HG02623 (cell line): ENCODE measurements at regions not wholly inside any gene's neighbourhood (a gene's known extent, or its start where the extent isn't known, plus 50 kb on each side); places are given as distances from the start of the nearest gene placed in this dataset.
"Not testable (repeated sequence)": the region's sequence is repeated elsewhere in the genome, so short reads cannot be mapped to it uniquely, and the experiment has no call there.

ENCODE experiments used
- ATAC-seq: cut with Tn5 transposase; IDR thresholded peaks from one replicate; pipeline ENCODE4 v1.9.1; 2021; ENCODE audit warnings: moderate library complexity; ENCODE audit not compliant: unreplicated experiment

GRCh38 chr1:173300061-173301044, 93.2 kb upstream of the TNFSF4 start:
- no peak for ATAC-seq

GRCh38 chr1:173301507-173301906, 94.4 kb upstream of the TNFSF4 start:
- no peak for ATAC-seq

GRCh38 chr1:173302366-173302765, 95.2 kb upstream of the TNFSF4 start:
- ATAC-seq, result no peak

GRCh38 chr1:173302890-173303829, 96.0 kb upstream of the TNFSF4 start:
- ATAC-seq, result no peak

GRCh38 chr1:173303984-173304383, 96.9 kb upstream of the TNFSF4 start:
- no peak for ATAC-seq

- no peak for ATAC-seq
These were observed 97.5 kb upstream of the TNFSF4 start for GRCh38 chr1:173304529-173305227.

GRCh38 chr1:173307845-173308244, 100.7 kb upstream of the TNFSF4 start:
- ATAC-seq, result no peak

- ATAC-seq, result no peak
These were observed 107.5 kb upstream of the TNFSF4 start for GRCh38 chr1:173314656-173315055.

- no peak for ATAC-seq
These were observed 108.2 kb upstream of the TNFSF4 start for GRCh38 chr1:173315296-173315695.

GRCh38 chr1:173318788-173319187, 111.7 kb upstream of the TNFSF4 start:
- no peak for ATAC-seq

- ATAC-seq, result not testable (repeated sequence)
These were observed 117.2 kb upstream of the TNFSF4 start for GRCh38 chr1:173324352-173324751.

- not testable (repeated sequence) for ATAC-seq
These were observed 120.9 kb upstream of the TNFSF4 start for GRCh38 chr1:173327987-173328386.

- no peak for ATAC-seq
These were observed 121.8 kb upstream of the TNFSF4 start for GRCh38 chr1:173328961-173329360.

- ATAC-seq, result no peak
These were observed 122.6 kb upstream of the TNFSF4 start for GRCh38 chr1:173329726-173330125.

GRCh38 chr1:173330149-173330951, 123.2 kb upstream of the TNFSF4 start:
- no peak for ATAC-seq

- not testable (repeated sequence) for ATAC-seq
These were observed 123.9 kb upstream of the TNFSF4 start for GRCh38 chr1:173330952-173331548.

- ATAC-seq, result no peak
These were observed 124.9 kb upstream of the TNFSF4 start for GRCh38 chr1:173332026-173332425.

GRCh38 chr1:173333581-173333980, 126.5 kb upstream of the TNFSF4 start:
- peak; percentile 78 for ATAC-seq

GRCh38 chr1:173337126-173337525, 130.0 kb upstream of the TNFSF4 start:
- no peak for ATAC-seq

- ATAC-seq, result no peak
These were observed 134.2 kb upstream of the TNFSF4 start for GRCh38 chr1:173341307-173341706.
